B cell (primary cell): ENCODE measurements at regions not wholly inside any gene's neighbourhood (a gene's known extent, or its start where the extent isn't known, plus 50 kb on each side); places are given as distances from the start of the nearest gene placed in this dataset.

Source experiments
- ATAC-seq: fragments of 200-7000 bp; cut with Tn5 transposase; one replicate; pipeline ENCODE4 v1.10.0; 2021; ENCODE audit warnings: low read depth, mild to moderate bottlenecking, moderate number of reproducible peaks, moderate library complexity
- CTCF ChIA-PET: fragments of 350-600 bp; sonication (Branson Sonifier 250); formaldehyde crosslinking; loops from one replicate; lab custom pipeline; 2021; ENCODE audit warnings: antibody characterized with exemption, inconsistent platforms; lab: Charles Lee
- POLR2A ChIA-PET: fragments of 350-600 bp; sonication (Branson Sonifier 250); formaldehyde crosslinking; loops from one replicate; lab custom pipeline; 2021; ENCODE audit warnings: antibody characterized with exemption; lab: Charles Lee
- DNase-seq: peaks from one replicate; pipeline ENCODE4 v3.0.0; 2013
- H2AFZ ChIP-seq: 2 replicates; pipeline ENCODE4 v1.6.1; 2012; ENCODE audit warnings: mild to moderate bottlenecking, low read depth, low read length; ENCODE audit not compliant: insufficient read depth, poor library complexity, severe bottlenecking
- H3K27ac ChIP-seq, 2 donors: 1 replicate in 1 of 2; 2 replicates in 1 of 2; pipeline ENCODE4 v1.5.1; 2012 to 2013; ENCODE audit warnings: low read length in 2 of 2, mild to moderate bottlenecking in 2 of 2, moderate library complexity in 1 of 2
- H3K27me3 ChIP-seq, 4 experiments: fragments of 200-600 bp in 1 of 4; sonication (generic) in 1 of 4; replicated peaks in 1 of 4; 1 replicate in 2 of 4; 2 replicates in 2 of 4; pipeline versions ENCODE4 v1.6.1 to v1.7.0; 2013 to 2016; ENCODE audit warnings: low read length in 3 of 4, mild to moderate bottlenecking in 2 of 4, mixed read lengths in 1 of 4, moderate library complexity in 1 of 4; ENCODE audit not compliant: insufficient read depth in 4 of 4, control insufficient read depth in 3 of 4; ENCODE audit errors: control extremely low read depth in 1 of 4
- H3K36me3 ChIP-seq, 2 experiments: replicated peaks in 1 of 2; 1 replicate in 1 of 2; 2 replicates in 1 of 2; pipeline versions ENCODE4 v1.6.1 to v1.7.1; 2013; ENCODE audit warnings: low read length in 1 of 2; ENCODE audit not compliant: insufficient read depth in 2 of 2, control insufficient read depth in 1 of 2; ENCODE audit errors: control extremely low read depth in 1 of 2, extremely low read depth in 1 of 2
- H3K4me1 ChIP-seq, 2 donors: fragments of 200-600 bp in 1 of 2; sonication (generic) in 1 of 2; 1 replicate in 1 of 2; 2 replicates in 1 of 2; pipeline versions ENCODE4 v1.5.1 to v1.6.1; 2013 to 2017; ENCODE audit warnings: low read length in 2 of 2; ENCODE audit not compliant: control insufficient read depth in 2 of 2, insufficient read depth in 2 of 2
- H3K4me2 ChIP-seq: replicated peaks from 2 replicates; pipeline ENCODE3; 2012; ENCODE audit warnings: mild to moderate bottlenecking, low read depth, low read length; ENCODE audit not compliant: poor library complexity, severe bottlenecking
- H3K4me3 ChIP-seq, 5 experiments: fragments of 200-600 bp in 1 of 5; sonication (generic) in 1 of 5; 1 replicate in 3 of 5; 2 replicates in 2 of 5; pipeline versions ENCODE4 v1.5.1 to v1.7.0; 2011 to 2016; ENCODE audit warnings: low read length in 4 of 5, mild to moderate bottlenecking in 4 of 5, low read depth in 2 of 5, control low read depth in 1 of 5, moderate library complexity in 1 of 5; ENCODE audit not compliant: insufficient read depth in 1 of 5; ENCODE audit errors: control extremely low read depth in 1 of 5, extremely low read depth in 1 of 5
- H3K79me2 ChIP-seq: fragments of 200-600 bp; sonication (generic); one replicate; pipeline ENCODE4 v1.6.0; 2016; ENCODE audit warnings: low read length; ENCODE audit not compliant: control insufficient read depth, insufficient read depth
- H3K9ac ChIP-seq: fragments of 200-600 bp; sonication (generic); 2 replicates; pipeline ENCODE4 v1.6.1; 2017; ENCODE audit warnings: mild to moderate bottlenecking, low read length, moderate library complexity
- H3K9me3 ChIP-seq, 3 donors: one replicate each; pipeline versions ENCODE4 v1.6.1 to v1.7.1; 2013; ENCODE audit warnings: low read length in 2 of 3; ENCODE audit not compliant: control insufficient read depth in 2 of 3, insufficient read depth in 1 of 3; ENCODE audit errors: control extremely low read depth in 1 of 3
- H4K20me1 ChIP-seq: 2 replicates; pipeline ENCODE4 v1.6.0; 2012; ENCODE audit warnings: mild to moderate bottlenecking, low read length; ENCODE audit not compliant: insufficient read depth, control insufficient read depth, poor library complexity, severe bottlenecking
- H3K27ac Mint-ChIP-seq: one replicate; pipeline ENCODE4 v1.8.0; 2021; ENCODE audit warnings: mixed read lengths
- H3K27me3 Mint-ChIP-seq: one replicate; pipeline ENCODE4 v1.8.0; 2021; ENCODE audit warnings: mixed read lengths
- H3K4me1 Mint-ChIP-seq: one replicate; pipeline ENCODE4 v1.8.0; 2021; ENCODE audit warnings: mixed read lengths
- H3K4me3 Mint-ChIP-seq: one replicate; pipeline ENCODE4 v1.8.0; 2021; ENCODE audit warnings: mixed read lengths
- H3K9me3 Mint-ChIP-seq: one replicate; pipeline ENCODE4 v1.8.0; 2022; ENCODE audit warnings: mixed read lengths; ENCODE audit not compliant: insufficient read depth
- EZH2 ChIP-seq: IDR thresholded peaks from 2 replicates; pipeline ENCODE4 v1.6.1; 2012; ENCODE audit warnings: borderline replicate concordance, low read depth, mild to moderate bottlenecking, moderate library complexity, low read length; ENCODE audit not compliant: insufficient read depth, poor library complexity, severe bottlenecking
- WGBS: methylation state at CpG from one replicate; pipeline ENCODE4 v1.1.5; 2013; ENCODE audit warnings: missing lambda C conversion rate; ENCODE audit not compliant: insufficient coverage; 5-methylcytosine and 5-hydroxymethylcytosine counted together
- intact Hi-C: fragments of 100-400 bp; cut with micrococcal nuclease; formaldehyde crosslinking; loops from one replicate; pipeline ENCODE4 v1.10.0; 2022
- TF ChIP-seq, protein P1 (sequence below): fragments of 200-600 bp; IDR thresholded peaks from one replicate; pipeline ENCODE4 v1.8.0; 2022; ENCODE audit warnings: antibody characterized with exemption, mild to moderate bottlenecking

DNA sequence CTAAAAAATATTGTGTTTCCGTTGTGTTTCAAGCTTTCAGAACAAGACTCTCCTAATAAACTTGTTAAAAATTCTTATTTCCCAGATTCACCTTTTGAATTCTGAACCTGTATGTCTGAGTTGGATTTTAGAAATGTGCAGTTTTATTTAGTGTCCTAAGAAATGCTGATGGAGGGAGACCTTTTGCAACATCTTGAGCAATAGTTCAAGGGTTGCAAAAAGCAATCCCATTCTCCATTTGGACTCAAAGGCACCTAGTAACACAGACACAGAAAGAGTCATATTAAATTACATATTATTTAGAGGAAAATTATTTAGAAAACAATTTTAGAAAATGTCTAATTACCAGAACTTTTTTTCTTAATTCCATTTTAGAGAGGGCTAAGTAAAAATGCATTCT lies 448.5 kb downstream of the FRK start:
- intact Hi-C loops: no loop called here
- ATAC-seq (no peak), DNase-seq (no peak)
- Histone ChIP-seq H3K36me3 (no peaks in the 10 kb centered on the region), H3K4me1 (no peaks in the 10 kb centered on the region), H2AFZ (no peak overlapping the region), H3K4me3 (no peak overlapping the region), H3K9ac (no peak overlapping the region), H4K20me1 (no peaks in the 10 kb centered on the region), H3K27ac (no peak overlapping the region), H3K79me2 (no peaks in the 10 kb centered on the region), H3K4me2 (no peak overlapping the region), H3K27me3 (no peaks in the 10 kb centered on the region), H3K9me3 (no peaks in the 10 kb centered on the region)
- no peak for TF ChIP-seq EZH2
- TF ChIP-seq, protein P1, sequence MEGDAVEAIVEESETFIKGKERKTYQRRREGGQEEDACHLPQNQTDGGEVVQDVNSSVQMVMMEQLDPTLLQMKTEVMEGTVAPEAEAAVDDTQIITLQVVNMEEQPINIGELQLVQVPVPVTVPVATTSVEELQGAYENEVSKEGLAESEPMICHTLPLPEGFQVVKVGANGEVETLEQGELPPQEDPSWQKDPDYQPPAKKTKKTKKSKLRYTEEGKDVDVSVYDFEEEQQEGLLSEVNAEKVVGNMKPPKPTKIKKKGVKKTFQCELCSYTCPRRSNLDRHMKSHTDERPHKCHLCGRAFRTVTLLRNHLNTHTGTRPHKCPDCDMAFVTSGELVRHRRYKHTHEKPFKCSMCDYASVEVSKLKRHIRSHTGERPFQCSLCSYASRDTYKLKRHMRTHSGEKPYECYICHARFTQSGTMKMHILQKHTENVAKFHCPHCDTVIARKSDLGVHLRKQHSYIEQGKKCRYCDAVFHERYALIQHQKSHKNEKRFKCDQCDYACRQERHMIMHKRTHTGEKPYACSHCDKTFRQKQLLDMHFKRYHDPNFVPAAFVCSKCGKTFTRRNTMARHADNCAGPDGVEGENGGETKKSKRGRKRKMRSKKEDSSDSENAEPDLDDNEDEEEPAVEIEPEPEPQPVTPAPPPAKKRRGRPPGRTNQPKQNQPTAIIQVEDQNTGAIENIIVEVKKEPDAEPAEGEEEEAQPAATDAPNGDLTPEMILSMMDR: no peak
- H3K4me3 Mint-ChIP-seq: no peak overlapping the region
- CTCF ChIA-PET: no interaction called here
- no peaks in the 10 kb centered on the region for H3K9me3 Mint-ChIP-seq
- no peak overlapping the region for H3K27ac Mint-ChIP-seq
- POLR2A ChIA-PET: no interaction called here
- no CpG with 5 or more reads among the region's 1 CpG for WGBS
- H3K4me1 Mint-ChIP-seq: no peaks in the 10 kb centered on the region
- H3K27me3 Mint-ChIP-seq: no peaks in the 10 kb centered on the region

DNA sequence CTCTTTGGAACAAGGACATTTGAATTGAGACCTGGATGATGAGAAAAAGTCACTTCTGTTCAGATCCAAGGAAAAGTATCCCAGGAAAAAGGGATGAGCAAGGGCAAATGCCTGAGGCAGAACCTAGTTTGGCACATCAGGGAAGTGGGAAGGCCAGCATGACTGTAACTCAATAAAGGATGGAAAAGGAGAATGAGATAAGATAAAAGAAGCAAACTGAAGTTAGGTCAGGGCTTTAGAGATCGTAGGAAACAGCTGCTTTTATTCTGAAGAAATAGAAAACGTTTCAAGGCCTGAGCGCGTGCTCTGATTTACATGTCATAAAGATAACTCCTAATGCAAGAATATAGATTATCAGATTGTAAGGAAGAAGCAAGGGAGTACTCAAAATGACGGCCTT lies 450.0 kb downstream of the FRK start:
- H3K27me3 ChIP-seq: no peaks in the 10 kb centered on the region
- Mint-ChIP-seq H3K9me3 (no peaks in the 10 kb centered on the region), H3K4me3 (no peak overlapping the region), H3K27ac (no peak overlapping the region), H3K27me3 (no peaks in the 10 kb centered on the region), H3K4me1 (no peaks in the 10 kb centered on the region)
- intact Hi-C loops: no loop called here
- no peak overlapping the region for H3K27ac ChIP-seq
- 100% methylated on average over 1 of the region's 5 CpGs for WGBS
- POLR2A ChIA-PET: no interaction called here
- DNase-seq: no peak
- no peaks in the 10 kb centered on the region for H3K79me2 ChIP-seq
- H3K4me1 ChIP-seq: no peaks in the 10 kb centered on the region
- no peaks in the 10 kb centered on the region for H3K9me3 ChIP-seq
- H4K20me1 ChIP-seq: no peaks in the 10 kb centered on the region
- no peak for TF ChIP-seq EZH2
- TF ChIP-seq, protein P1: no peak
- H3K4me2 ChIP-seq: no peak overlapping the region
- no peak overlapping the region for H3K4me3 ChIP-seq
- H2AFZ ChIP-seq: no peak overlapping the region
- no peak for ATAC-seq
- no peak overlapping the region for H3K9ac ChIP-seq
- CTCF ChIA-PET: no interaction called here
- no peaks in the 10 kb centered on the region for H3K36me3 ChIP-seq
